HL-60 (cell line): ENCODE measurements at regions not wholly inside any gene's neighbourhood (a gene's known extent, or its start where the extent isn't known, plus 50 kb on each side); places are given as distances from the start of the nearest gene placed in this dataset.

Source experiments
- DNase-seq, 2 experiments: peaks; one replicate each; pipeline ENCODE4 v3.0.0-alpha.2; 2010 to 2020; ENCODE audit warnings: low read depth in 1 of 2, low spot score in 1 of 2
- H3K27ac ChIP-seq: fragments of 250-450 bp; sonication (Bioruptor Pico); replicated peaks from 2 replicates; pipeline ENCODE4 v1.5.1; 2020; ENCODE audit warnings: mild to moderate bottlenecking, moderate library complexity
- H3K27me3 ChIP-seq: fragments of 250-450 bp; sonication (Bioruptor Pico); 2 replicates; pipeline ENCODE4 v1.5.1; 2021; ENCODE audit warnings: mild to moderate bottlenecking, moderate library complexity; ENCODE audit not compliant: insufficient read depth, poor library complexity, severe bottlenecking
- H3K4me3 ChIP-seq: replicated peaks from 2 replicates; pipeline ENCODE4 v1.5.1; 2011; ENCODE audit warnings: mild to moderate bottlenecking, control low read depth, low read length; ENCODE audit not compliant: insufficient read depth
- GABPA ChIP-seq: IDR thresholded peaks from 2 replicates; pipeline ENCODE4 v1.6.1; 2012; ENCODE audit warnings: low read depth
- POLR2AphosphoS5 ChIP-seq: IDR thresholded peaks from 2 replicates; pipeline ENCODE4 v1.6.1; 2012; ENCODE audit warnings: low read depth
- REST ChIP-seq: IDR thresholded peaks from 2 replicates; pipeline ENCODE4 v1.6.1; 2012; ENCODE audit warnings: low read depth; ENCODE audit not compliant: insufficient replicate concordance
- SPI1 ChIP-seq: IDR thresholded peaks from 2 replicates; pipeline ENCODE4 v1.6.1; 2012; ENCODE audit warnings: low read depth, mild to moderate bottlenecking, borderline replicate concordance
- TF ChIP-seq, protein P1 (sequence below): IDR thresholded peaks from one replicate; pipeline ENCODE4 v1.5.1; 2011; ENCODE audit warnings: low read length, control low read depth, inconsistent platforms; ENCODE audit not compliant: insufficient read depth

- H3K27ac ChIP-seq: no peak overlapping the region
- TF ChIP-seq GABPA: no peak
- TF ChIP-seq REST: no peak
- no peak for TF ChIP-seq POLR2AphosphoS5
- no peak for TF ChIP-seq SPI1
- TF ChIP-seq, protein P1, sequence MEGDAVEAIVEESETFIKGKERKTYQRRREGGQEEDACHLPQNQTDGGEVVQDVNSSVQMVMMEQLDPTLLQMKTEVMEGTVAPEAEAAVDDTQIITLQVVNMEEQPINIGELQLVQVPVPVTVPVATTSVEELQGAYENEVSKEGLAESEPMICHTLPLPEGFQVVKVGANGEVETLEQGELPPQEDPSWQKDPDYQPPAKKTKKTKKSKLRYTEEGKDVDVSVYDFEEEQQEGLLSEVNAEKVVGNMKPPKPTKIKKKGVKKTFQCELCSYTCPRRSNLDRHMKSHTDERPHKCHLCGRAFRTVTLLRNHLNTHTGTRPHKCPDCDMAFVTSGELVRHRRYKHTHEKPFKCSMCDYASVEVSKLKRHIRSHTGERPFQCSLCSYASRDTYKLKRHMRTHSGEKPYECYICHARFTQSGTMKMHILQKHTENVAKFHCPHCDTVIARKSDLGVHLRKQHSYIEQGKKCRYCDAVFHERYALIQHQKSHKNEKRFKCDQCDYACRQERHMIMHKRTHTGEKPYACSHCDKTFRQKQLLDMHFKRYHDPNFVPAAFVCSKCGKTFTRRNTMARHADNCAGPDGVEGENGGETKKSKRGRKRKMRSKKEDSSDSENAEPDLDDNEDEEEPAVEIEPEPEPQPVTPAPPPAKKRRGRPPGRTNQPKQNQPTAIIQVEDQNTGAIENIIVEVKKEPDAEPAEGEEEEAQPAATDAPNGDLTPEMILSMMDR: no peak
- DNase-seq: no peak
Observed at GRCh38 chr11:115996125-115996807, 492.1 kb upstream of the CADM1 start.

GRCh38 chr11:115993590-115993989 is 489.4 kb upstream of the CADM1 start:
- DNase-seq: no peak
- Histone ChIP-seq H3K4me3 (no peak overlapping the region), H3K27me3 (no peaks in the 10 kb centered on the region), H3K27ac (no peak overlapping the region)
- no peak for TF ChIP-seq POLR2AphosphoS5
- no peak for TF ChIP-seq GABPA
- TF ChIP-seq, protein P1: no peak
- no peak for TF ChIP-seq REST
- TF ChIP-seq SPI1: no peak

More at GRCh38 chr11:115996125-115996807, 492.1 kb upstream of the CADM1 start:
- Histone ChIP-seq H3K27me3 (no peaks in the 10 kb centered on the region), H3K4me3 (no peak overlapping the region)

- Histone ChIP-seq H3K27ac (no peak overlapping the region), H3K4me3 (no peak overlapping the region), H3K27me3 (no peaks in the 10 kb centered on the region)
- DNase-seq: no peak
- TF ChIP-seq, protein P1: peak; percentile 34
- TF ChIP-seq POLR2AphosphoS5: no peak
Observed at GRCh38 chr11:115990004-115990447, 485.8 kb upstream of the CADM1 start.

DNA sequence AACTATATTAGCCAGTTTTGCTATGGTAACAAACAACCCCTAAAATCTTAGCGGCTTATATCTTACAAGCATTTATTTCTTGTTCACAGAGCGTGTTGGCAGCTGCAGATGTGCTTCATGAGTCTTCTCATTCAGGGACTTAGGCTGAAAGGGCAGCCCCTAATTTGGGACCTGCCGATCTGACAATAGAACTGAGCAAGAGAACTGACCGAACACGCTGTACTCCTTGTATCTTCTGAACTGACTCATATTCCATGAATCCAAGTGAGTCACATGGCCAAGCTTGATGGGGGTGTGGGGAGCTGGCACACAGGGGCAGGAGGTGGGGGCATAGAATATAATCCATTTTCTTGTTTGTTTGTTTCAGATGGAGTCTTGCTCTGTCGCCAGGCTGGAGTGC is 481.7 kb upstream of the CADM1 start:
- no peak for DNase-seq
- Histone ChIP-seq H3K27ac (no peak overlapping the region), H3K27me3 (no peaks in the 10 kb centered on the region), H3K4me3 (no peak overlapping the region)
- TF ChIP-seq, protein P1: no peak
- TF ChIP-seq REST (no peak), POLR2AphosphoS5 (no peak), SPI1 (no peak), GABPA (no peak)
